ENCODE measurements at regions not wholly inside any gene's neighbourhood (a gene's known extent, or its start where the extent isn't known, plus 50 kb on each side); places are given as distances from the start of the nearest gene placed in this dataset.

DNA sequence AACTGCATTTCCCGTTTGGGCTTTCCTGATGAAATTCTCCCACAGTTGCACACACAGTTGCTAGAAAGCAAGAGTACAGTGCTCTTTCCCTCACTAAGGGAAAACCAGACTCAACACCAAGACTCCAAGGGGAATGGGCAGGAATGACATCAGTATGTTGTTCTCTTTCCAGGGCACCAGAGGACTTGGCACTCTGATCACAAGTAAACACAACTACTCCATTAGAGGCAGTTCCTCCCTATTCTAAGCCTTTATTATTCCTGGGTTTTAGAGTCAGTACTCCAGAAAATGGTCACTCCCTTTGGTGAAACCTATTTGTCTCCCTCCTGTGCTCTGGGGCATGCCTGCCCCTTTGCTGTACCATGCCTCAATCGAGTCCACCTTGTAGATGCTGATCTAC lies 52.3 kb upstream of the VGLL4 start:
- no peak for ATAC-seq
- no peaks in the 10 kb centered on the region for H3K9me3 ChIP-seq
- H3K36me3 ChIP-seq (ENCODE audit: low read depth) = no peaks in the 10 kb centered on the region
- DNase-seq = no peak
- TF ChIP-seq CTCF (IDR thresholded peaks at IDR 0.05) = no peak
- intact Hi-C loops (cut with DNase I, micrococcal nuclease) = no loop called here
- peaks cover 4% of the 10 kb centered on the region for H3K4me1 ChIP-seq (ENCODE audit: low read depth)
- no peak overlapping the region for H3K4me3 ChIP-seq

All from mucosa of descending colon (tissue), 3 donors.